ENCODE measurements at regions not wholly inside any gene's neighbourhood (a gene's known extent, or its start where the extent isn't known, plus 50 kb on each side); places are given as distances from the start of the nearest gene placed in this dataset.

GRCh38 chr11:41879214-41879613 lies 419.8 kb upstream of the LRRC4C start:
- TF ChIP-seq, protein P1, sequence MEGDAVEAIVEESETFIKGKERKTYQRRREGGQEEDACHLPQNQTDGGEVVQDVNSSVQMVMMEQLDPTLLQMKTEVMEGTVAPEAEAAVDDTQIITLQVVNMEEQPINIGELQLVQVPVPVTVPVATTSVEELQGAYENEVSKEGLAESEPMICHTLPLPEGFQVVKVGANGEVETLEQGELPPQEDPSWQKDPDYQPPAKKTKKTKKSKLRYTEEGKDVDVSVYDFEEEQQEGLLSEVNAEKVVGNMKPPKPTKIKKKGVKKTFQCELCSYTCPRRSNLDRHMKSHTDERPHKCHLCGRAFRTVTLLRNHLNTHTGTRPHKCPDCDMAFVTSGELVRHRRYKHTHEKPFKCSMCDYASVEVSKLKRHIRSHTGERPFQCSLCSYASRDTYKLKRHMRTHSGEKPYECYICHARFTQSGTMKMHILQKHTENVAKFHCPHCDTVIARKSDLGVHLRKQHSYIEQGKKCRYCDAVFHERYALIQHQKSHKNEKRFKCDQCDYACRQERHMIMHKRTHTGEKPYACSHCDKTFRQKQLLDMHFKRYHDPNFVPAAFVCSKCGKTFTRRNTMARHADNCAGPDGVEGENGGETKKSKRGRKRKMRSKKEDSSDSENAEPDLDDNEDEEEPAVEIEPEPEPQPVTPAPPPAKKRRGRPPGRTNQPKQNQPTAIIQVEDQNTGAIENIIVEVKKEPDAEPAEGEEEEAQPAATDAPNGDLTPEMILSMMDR (IDR thresholded peaks at IDR 0.05), result no peak
- TF ChIP-seq POLR2A (IDR thresholded peaks at IDR 0.05), result no peak

All from Peyer's patch (tissue), 4 donors.